ENCODE measurements at regions not wholly inside any gene's neighbourhood (a gene's known extent, or its start where the extent isn't known, plus 50 kb on each side); places are given as distances from the start of the nearest gene placed in this dataset.

DNA sequence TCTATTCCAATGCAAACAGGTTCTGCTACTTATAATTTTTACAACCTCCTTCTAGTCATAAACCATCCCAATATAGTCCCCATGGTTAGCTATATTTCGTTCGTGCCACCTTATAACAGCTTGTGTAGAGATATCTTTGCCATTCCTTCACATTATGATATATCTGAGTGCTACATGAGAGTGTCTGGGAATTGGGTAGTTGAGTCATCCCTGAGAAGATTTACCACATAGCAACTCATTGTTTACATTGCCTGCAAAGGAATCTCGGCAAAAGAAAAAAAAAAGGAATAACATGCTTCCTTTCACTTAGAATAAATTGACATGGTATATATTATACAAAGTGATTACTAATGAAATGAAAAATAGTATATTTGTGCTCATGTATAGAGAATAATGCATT lies 86.0 kb upstream of the VGLL3 start:
- no CpG with 5 or more reads among the region's 3 CpGs for WGBS, 2 experiments (ENCODE audit: insufficient coverage in 2 of 2)
- H3K4me1 ChIP-seq (ENCODE audit: control insufficient read depth, insufficient read depth, low read length, poor library complexity, severe bottlenecking) = no peaks in the 10 kb centered on the region
- H3K27ac ChIP-seq (ENCODE audit: low read depth, low read length, severe bottlenecking) = no peak overlapping the region
- H3K4me3 ChIP-seq (ENCODE audit: extremely low read depth, insufficient read depth, low read length, poor library complexity, severe bottlenecking) = no peak overlapping the region
- H3K9me3 ChIP-seq (ENCODE audit: control insufficient read depth, low read length) = no peaks in the 10 kb centered on the region
- H3K36me3 ChIP-seq (ENCODE audit: control insufficient read depth, insufficient read depth, low read length) = no peaks in the 10 kb centered on the region

GRCh38 chr3:87073496-87074145 lies 82.7 kb upstream of the VGLL3 start:
- Histone ChIP-seq H3K9me3 (ENCODE audit: control insufficient read depth, low read length) (no peaks in the 10 kb centered on the region), H3K27ac (ENCODE audit: low read depth, low read length, severe bottlenecking) (no peak overlapping the region), H3K4me3 (ENCODE audit: extremely low read depth, insufficient read depth, low read length, poor library complexity, severe bottlenecking) (no peak overlapping the region), H3K36me3 (ENCODE audit: control insufficient read depth, insufficient read depth, low read length) (no peaks in the 10 kb centered on the region), H3K4me1 (ENCODE audit: control insufficient read depth, insufficient read depth, low read length, poor library complexity, severe bottlenecking) (no peaks in the 10 kb centered on the region)
- no CpG with 5 or more reads among the region's 7 CpGs for WGBS, 2 experiments (ENCODE audit: insufficient coverage in 2 of 2)

GRCh38 chr3:87072446-87072845 lies 81.5 kb upstream of the VGLL3 start:
- Histone ChIP-seq H3K27ac (ENCODE audit: low read depth, low read length, severe bottlenecking) (no peak overlapping the region), H3K4me3 (ENCODE audit: extremely low read depth, insufficient read depth, low read length, poor library complexity, severe bottlenecking) (no peak overlapping the region), H3K9me3 (ENCODE audit: control insufficient read depth, low read length) (no peaks in the 10 kb centered on the region), H3K36me3 (ENCODE audit: control insufficient read depth, insufficient read depth, low read length) (no peaks in the 10 kb centered on the region), H3K4me1 (ENCODE audit: control insufficient read depth, insufficient read depth, low read length, poor library complexity, severe bottlenecking) (no peaks in the 10 kb centered on the region)

DNA sequence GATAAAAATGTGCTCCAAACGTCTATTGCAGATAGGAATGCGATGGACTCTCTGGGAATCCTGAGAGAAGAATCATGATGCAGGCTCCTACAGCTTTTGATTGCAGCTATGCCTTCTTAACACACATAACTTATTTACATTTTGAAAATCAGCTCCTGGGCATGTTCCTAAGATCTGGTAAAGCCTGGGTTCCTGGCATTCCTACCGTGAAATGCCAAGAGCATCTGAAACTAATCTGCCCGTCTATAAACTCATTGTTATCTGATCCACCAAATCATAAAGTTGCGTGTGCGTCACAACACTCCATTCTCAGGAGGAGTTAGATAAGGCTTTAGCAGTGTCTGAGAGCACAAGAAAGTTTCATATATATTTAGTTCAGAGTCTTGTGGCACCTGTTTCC lies 79.0 kb upstream of the VGLL3 start:
- no peak overlapping the region for H3K27ac ChIP-seq (ENCODE audit: low read depth, low read length, severe bottlenecking)
- no peaks in the 10 kb centered on the region for H3K9me3 ChIP-seq (ENCODE audit: control insufficient read depth, low read length)
- no peaks in the 10 kb centered on the region for H3K4me1 ChIP-seq (ENCODE audit: control insufficient read depth, insufficient read depth, low read length, poor library complexity, severe bottlenecking)
- H3K4me3 ChIP-seq (ENCODE audit: extremely low read depth, insufficient read depth, low read length, poor library complexity, severe bottlenecking) = no peak overlapping the region
- 91 to 97% methylated on average over 3 to 4 of the region's 6 CpGs for WGBS, 2 experiments (ENCODE audit: insufficient coverage in 2 of 2)
- no peaks in the 10 kb centered on the region for H3K36me3 ChIP-seq (ENCODE audit: control insufficient read depth, insufficient read depth, low read length)

DNA sequence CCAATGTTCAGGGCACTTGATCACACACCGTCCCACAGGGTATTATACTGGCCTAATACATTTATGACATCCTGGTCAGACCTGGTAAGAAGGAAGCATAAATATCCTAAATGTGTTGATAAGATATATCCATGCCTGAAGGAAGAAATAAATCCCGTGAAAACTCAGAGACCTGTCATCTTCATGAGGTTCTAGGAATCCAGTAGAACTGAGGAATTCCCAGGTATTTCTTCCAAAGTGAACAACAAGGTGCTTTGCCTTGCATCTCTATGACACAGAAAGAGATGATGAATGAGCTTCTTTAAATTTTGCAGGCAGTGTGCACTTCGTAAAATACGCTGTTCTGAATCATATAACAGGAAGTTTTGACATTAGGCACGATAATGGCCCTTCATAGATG lies 78.1 kb upstream of the VGLL3 start:
- Histone ChIP-seq H3K27ac (ENCODE audit: low read depth, low read length, severe bottlenecking) (no peak overlapping the region), H3K9me3 (ENCODE audit: control insufficient read depth, low read length) (no peaks in the 10 kb centered on the region), H3K4me1 (ENCODE audit: control insufficient read depth, insufficient read depth, low read length, poor library complexity, severe bottlenecking) (no peaks in the 10 kb centered on the region), H3K36me3 (ENCODE audit: control insufficient read depth, insufficient read depth, low read length) (no peaks in the 10 kb centered on the region), H3K4me3 (ENCODE audit: extremely low read depth, insufficient read depth, low read length, poor library complexity, severe bottlenecking) (no peak overlapping the region)
- 92 to 93% methylated on average over 4 of the region's 5 CpGs for WGBS, 2 experiments (ENCODE audit: insufficient coverage in 2 of 2)

DNA sequence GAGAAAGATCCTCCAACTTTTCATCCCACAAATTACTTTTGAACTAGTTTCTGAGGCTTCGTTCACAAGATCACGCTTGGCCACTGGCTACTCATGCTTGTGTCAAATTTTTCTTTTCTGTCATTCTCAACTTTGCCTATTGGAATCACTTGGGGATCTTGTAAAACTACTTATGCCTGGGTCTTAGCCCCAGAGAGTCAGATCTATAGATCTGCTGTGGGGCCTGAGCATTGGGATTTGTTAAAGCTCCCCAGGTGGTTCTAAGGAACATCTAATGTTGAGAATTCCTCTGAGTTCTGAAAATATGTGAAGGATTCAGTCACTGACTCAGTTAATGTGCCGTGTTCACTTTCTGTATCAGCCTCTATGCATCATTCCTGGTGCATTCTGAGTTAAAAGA lies 71.7 kb upstream of the VGLL3 start:
- H3K4me3 ChIP-seq (ENCODE audit: extremely low read depth, insufficient read depth, low read length, poor library complexity, severe bottlenecking) = no peak overlapping the region
- WGBS, 2 experiments (ENCODE audit: insufficient coverage in 2 of 2) = 85 to 100% methylated on average over 2 of the region's 3 CpGs
- H3K27ac ChIP-seq (ENCODE audit: low read depth, low read length, severe bottlenecking) = no peak overlapping the region
- H3K36me3 ChIP-seq (ENCODE audit: control insufficient read depth, insufficient read depth, low read length) = no peaks in the 10 kb centered on the region
- no peaks in the 10 kb centered on the region for H3K4me1 ChIP-seq (ENCODE audit: control insufficient read depth, insufficient read depth, low read length, poor library complexity, severe bottlenecking)
- H3K9me3 ChIP-seq (ENCODE audit: control insufficient read depth, low read length) = no peaks in the 10 kb centered on the region

GRCh38 chr3:87057474-87057873 lies 66.5 kb upstream of the VGLL3 start:
- 78% methylated on average over 1 of the region's 1 CpG; no CpG with 5 or more reads in 1 of the 2 experiments for WGBS, 2 experiments (ENCODE audit: insufficient coverage in 2 of 2)
- no peaks in the 10 kb centered on the region for H3K4me1 ChIP-seq (ENCODE audit: control insufficient read depth, insufficient read depth, low read length, poor library complexity, severe bottlenecking)
- no peak overlapping the region for H3K27ac ChIP-seq (ENCODE audit: low read depth, low read length, severe bottlenecking)
- H3K9me3 ChIP-seq (ENCODE audit: control insufficient read depth, low read length) = no peaks in the 10 kb centered on the region
- H3K36me3 ChIP-seq (ENCODE audit: control insufficient read depth, insufficient read depth, low read length) = no peaks in the 10 kb centered on the region
- no peak overlapping the region for H3K4me3 ChIP-seq (ENCODE audit: extremely low read depth, insufficient read depth, low read length, poor library complexity, severe bottlenecking)

DNA sequence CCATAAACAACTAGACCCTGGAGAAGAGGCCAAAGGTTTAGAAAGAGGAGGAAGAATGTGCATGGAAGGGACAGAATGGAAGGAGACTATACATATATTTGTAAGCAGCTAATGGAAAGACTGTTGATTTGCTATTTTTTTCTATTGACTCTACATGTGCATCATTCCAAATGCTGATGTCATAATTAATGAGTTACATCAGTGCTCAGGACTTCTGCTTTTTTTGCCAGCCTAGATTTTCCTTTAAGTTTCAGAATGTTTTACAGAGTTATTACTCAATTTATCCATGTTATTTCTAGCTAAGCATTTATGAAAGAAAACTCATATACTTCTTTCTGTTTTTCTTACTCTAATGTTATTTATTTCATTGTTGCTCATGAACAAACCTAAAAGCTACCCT lies 62.6 kb upstream of the VGLL3 start:
- Histone ChIP-seq H3K4me3 (ENCODE audit: extremely low read depth, insufficient read depth, low read length, poor library complexity, severe bottlenecking) (no peak overlapping the region), H3K9me3 (ENCODE audit: control insufficient read depth, low read length) (no peaks in the 10 kb centered on the region)

DNA sequence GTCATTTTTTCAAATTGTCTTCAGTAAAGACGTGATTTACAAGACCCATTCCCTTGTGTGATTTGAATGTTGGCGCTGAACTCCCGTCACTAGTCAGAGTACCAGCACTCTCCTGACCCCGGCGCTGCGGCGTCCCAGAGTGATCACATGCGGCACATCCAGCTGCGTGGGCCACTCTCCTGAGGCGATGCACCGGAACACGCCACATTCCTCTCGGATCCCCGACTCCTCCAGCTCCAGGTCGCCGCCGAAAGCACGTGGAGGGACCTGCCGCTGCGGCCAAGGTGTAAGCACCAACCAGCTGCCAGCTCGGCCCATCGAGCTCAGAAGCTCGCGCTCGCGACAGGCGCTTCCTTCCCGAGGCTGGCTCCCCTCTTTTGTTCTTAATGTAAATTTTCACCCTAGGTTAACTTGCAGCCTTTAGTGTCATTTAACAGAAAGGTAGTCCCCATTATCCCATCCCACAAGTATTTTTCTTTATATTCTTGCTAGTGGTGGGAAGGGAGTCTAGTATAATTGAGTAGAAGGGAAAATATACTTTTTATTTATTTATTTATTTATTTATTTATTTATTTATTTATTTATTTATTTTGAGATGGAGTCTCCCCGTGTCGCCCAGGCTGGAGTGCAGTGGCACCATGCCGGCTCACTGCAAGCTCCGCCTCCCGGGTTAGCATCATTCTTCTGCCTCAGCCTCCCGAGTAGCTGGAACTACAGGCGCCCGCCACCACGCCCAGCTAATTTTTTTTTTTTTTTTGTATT lies 61.7 kb upstream of the VGLL3 start:
- no peak overlapping the region for H3K27ac ChIP-seq (ENCODE audit: low read depth, low read length, severe bottlenecking)
- no peak overlapping the region for H3K4me3 ChIP-seq (ENCODE audit: extremely low read depth, insufficient read depth, low read length, poor library complexity, severe bottlenecking)
- WGBS, 2 experiments (ENCODE audit: insufficient coverage in 2 of 2) = 87 to 95% methylated on average over 28 to 33 of the region's 37 CpGs
- H3K9me3 ChIP-seq (ENCODE audit: control insufficient read depth, low read length) = no peaks in the 10 kb centered on the region
- no peaks in the 10 kb centered on the region for H3K4me1 ChIP-seq (ENCODE audit: control insufficient read depth, insufficient read depth, low read length, poor library complexity, severe bottlenecking)
- H3K36me3 ChIP-seq (ENCODE audit: control insufficient read depth, insufficient read depth, low read length) = no peaks in the 10 kb centered on the region

More for the DNA sequence above, 62.6 kb upstream of the VGLL3 start:
- no peaks in the 10 kb centered on the region for H3K4me1 ChIP-seq (ENCODE audit: control insufficient read depth, insufficient read depth, low read length, poor library complexity, severe bottlenecking)
- no peaks in the 10 kb centered on the region for H3K36me3 ChIP-seq (ENCODE audit: control insufficient read depth, insufficient read depth, low read length)
- H3K27ac ChIP-seq (ENCODE audit: low read depth, low read length, severe bottlenecking) = no peak overlapping the region

DNA sequence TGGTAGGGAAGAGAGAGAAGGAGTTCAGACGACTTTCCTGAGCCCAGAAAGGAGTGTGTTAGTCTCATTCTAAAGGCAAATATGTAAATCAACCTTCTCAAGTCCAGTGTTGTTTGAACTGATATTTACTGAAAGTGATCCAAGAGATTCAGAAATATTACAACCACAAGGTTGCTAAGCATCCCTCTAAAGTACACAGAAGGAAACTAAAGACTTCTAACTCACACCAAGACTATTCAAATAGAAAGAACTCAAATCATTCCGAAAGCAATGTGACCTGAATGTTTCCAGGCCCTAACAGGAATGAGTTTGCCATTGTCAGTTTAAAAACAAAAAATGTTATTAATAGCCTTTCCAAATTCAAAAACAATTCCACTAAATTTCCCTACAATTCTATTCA lies 56.9 kb upstream of the VGLL3 start:
- Histone ChIP-seq H3K27ac (ENCODE audit: low read depth, low read length, severe bottlenecking) (no peak overlapping the region), H3K4me3 (ENCODE audit: extremely low read depth, insufficient read depth, low read length, poor library complexity, severe bottlenecking) (no peak overlapping the region), H3K36me3 (ENCODE audit: control insufficient read depth, insufficient read depth, low read length) (no peaks in the 10 kb centered on the region), H3K9me3 (ENCODE audit: control insufficient read depth, low read length) (no peaks in the 10 kb centered on the region), H3K4me1 (ENCODE audit: control insufficient read depth, insufficient read depth, low read length, poor library complexity, severe bottlenecking) (no peaks in the 10 kb centered on the region)
- WGBS, 2 experiments (ENCODE audit: insufficient coverage in 2 of 2) = 100% methylated on average over 1 of the region's 2 CpGs; no CpG with 5 or more reads in 1 of the 2 experiments

DNA sequence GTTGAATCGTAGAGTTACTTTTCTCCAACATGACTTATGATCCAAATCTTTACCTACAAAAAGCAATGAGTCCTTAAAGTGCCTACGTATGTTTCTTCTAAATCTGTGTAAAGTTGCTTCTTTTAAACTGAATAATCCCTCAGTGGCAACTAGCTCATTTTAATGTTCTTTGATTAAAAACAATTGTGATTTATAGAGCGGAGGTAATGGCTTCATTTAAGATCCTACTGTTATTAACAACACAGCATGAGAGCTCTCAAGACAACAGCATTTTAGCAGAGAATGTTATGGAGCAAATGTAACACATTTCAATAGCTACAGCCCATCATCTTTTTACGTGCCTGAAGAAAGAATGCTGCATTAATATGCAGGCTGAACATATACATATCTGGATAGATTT lies 55.3 kb upstream of the VGLL3 start:
- Histone ChIP-seq H3K27ac (ENCODE audit: low read depth, low read length, severe bottlenecking) (no peak overlapping the region), H3K36me3 (ENCODE audit: control insufficient read depth, insufficient read depth, low read length) (no peaks in the 10 kb centered on the region), H3K4me3 (ENCODE audit: extremely low read depth, insufficient read depth, low read length, poor library complexity, severe bottlenecking) (no peak overlapping the region), H3K4me1 (ENCODE audit: control insufficient read depth, insufficient read depth, low read length, poor library complexity, severe bottlenecking) (no peaks in the 10 kb centered on the region), H3K9me3 (ENCODE audit: control insufficient read depth, low read length) (no peaks in the 10 kb centered on the region)
- WGBS, 2 experiments (ENCODE audit: insufficient coverage in 2 of 2) = no CpG with 5 or more reads among the region's 4 CpGs

Measured in mesodermal cell (in vitro differentiated cells).